HCT116 (cell line): ENCODE measurements at regions not wholly inside any gene's neighbourhood (a gene's known extent, or its start where the extent isn't known, plus 50 kb on each side); places are given as distances from the start of the nearest gene placed in this dataset.

ENCODE experiments used
- ATAC-seq: fragments of 200-7000 bp; cut with Tn5 transposase; 2 replicates; pipeline ENCODE4 v1.9.1; 2020; ENCODE audit warnings: mild to moderate bottlenecking, moderate library complexity
- BruUV-seq: library from RNA; stranded (reverse); fragments of 400-500 nt; replicated peaks from 2 replicates; lab custom pipeline; 2021; lab: Mats Ljungman, UMichigan
- CTCF ChIA-PET: fragments of 300-600 bp; sonication (Branson Sonifier 250); formaldehyde crosslinking; loops from one replicate; lab custom pipeline; 2021; ENCODE audit warnings: antibody characterized with exemption; lab: Charles Lee
- POLR2A ChIA-PET: fragments of 300-600, 350-600 bp; sonication (Branson Sonifier 250); formaldehyde crosslinking; loops from one replicate; lab custom pipeline; 2021; ENCODE audit warnings: antibody characterized with exemption; lab: Charles Lee
- RAD21 ChIA-PET, 2 experiments: fragments of 300-600 bp; sonication (Branson Sonifier 250); formaldehyde crosslinking; loops; one replicate each; lab custom pipeline; 2023; ENCODE audit warnings: low total read pairs in 2 of 2; ENCODE audit not compliant: uncharacterized antibody in 2 of 2, unreplicated experiment in 2 of 2, low non-redundant PET in 1 of 2; lab: Charles Lee
- DNase-seq: peaks from one replicate; pipeline ENCODE4 v3.0.0-alpha.2; 2010; ENCODE audit warnings: low read depth, low spot score
- H2AFZ ChIP-seq: fragments of 200-600 bp; shearing (Covaris generic), sonication (generic); 2 replicates; pipeline ENCODE4 v1.6.1; 2017; ENCODE audit warnings: low read depth, mixed run types, mixed read lengths, antibody characterized with exemption, low read length; ENCODE audit not compliant: poor library complexity, severe bottlenecking
- H3K27ac ChIP-seq: 2 replicates; pipeline ENCODE4 v1.5.1; 2012; ENCODE audit warnings: low read depth, low read length
- H3K27me3 ChIP-seq: fragments of 200-600 bp; sonication (generic); 2 replicates; pipeline ENCODE4 v1.6.1; 2016; ENCODE audit warnings: mixed run types, low read length, mixed read lengths; ENCODE audit not compliant: insufficient read depth
- H3K36me3 ChIP-seq, 2 experiments: fragments of 200-500 bp in 1 of 2; fragments of 200-600 bp in 1 of 2; sonication (Bioruptor generic) in 1 of 2; sonication (generic) in 1 of 2; 2 replicates each; pipeline versions ENCODE4 v1.5.1 to v1.6.1; 2014 to 2016; ENCODE audit warnings: low read length in 2 of 2, inconsistent platforms in 1 of 2, mixed read lengths in 1 of 2, mixed run types in 1 of 2; ENCODE audit not compliant: insufficient read depth in 2 of 2, control insufficient read depth in 1 of 2
- H3K4me1 ChIP-seq, 2 experiments: fragments of 200-600 bp in 1 of 2; sonication (generic) in 1 of 2; 2 replicates each; pipeline versions ENCODE4 v1.5.1 to v1.6.1; 2012 to 2017; ENCODE audit warnings: low read length in 2 of 2, inconsistent platforms in 1 of 2, mild to moderate bottlenecking in 1 of 2, mixed read lengths in 1 of 2, mixed run types in 1 of 2, moderate library complexity in 1 of 2; ENCODE audit not compliant: insufficient read depth in 2 of 2, control insufficient read depth in 1 of 2
- H3K4me2 ChIP-seq: fragments of 200-600 bp; sonication (generic); 2 replicates; pipeline ENCODE4 v1.6.1; 2017; ENCODE audit warnings: mixed run types, low read length, mixed read lengths
- H3K4me3 ChIP-seq, 2 experiments: fragments of 200-600 bp in 1 of 2; sonication (generic) in 1 of 2; replicated peaks in 1 of 2; 2 replicates each; pipeline ENCODE4 v1.5.1; 2011 to 2016; ENCODE audit warnings: low read length in 2 of 2, control low read depth in 1 of 2, low read depth in 1 of 2, mild to moderate bottlenecking in 1 of 2, mixed read lengths in 1 of 2, mixed run types in 1 of 2
- H3K79me2 ChIP-seq: fragments of 200-600 bp; sonication (generic); 2 replicates; pipeline ENCODE4 v1.6.1; 2017; ENCODE audit warnings: mild to moderate bottlenecking, mixed run types, low read length, moderate library complexity, mixed read lengths; ENCODE audit not compliant: insufficient read depth
- H3K9ac ChIP-seq: fragments of 200-600 bp; sonication (generic); 2 replicates; pipeline ENCODE4 v1.6.1; 2016; ENCODE audit warnings: low read length, mixed read lengths
- H3K9me2 ChIP-seq: fragments of 200-600 bp; sonication (generic), shearing (Covaris generic); 2 replicates; pipeline ENCODE4 v1.6.1; 2017; ENCODE audit warnings: mixed run types, mild to moderate bottlenecking, moderate library complexity; ENCODE audit not compliant: insufficient read depth
- H3K9me3 ChIP-seq, 2 experiments: fragments of 200-500 bp in 1 of 2; fragments of 200-600 bp in 1 of 2; sonication (Bioruptor generic) in 1 of 2; sonication (generic) in 1 of 2; 2 replicates each; pipeline ENCODE4 v1.6.1; 2014 to 2017; ENCODE audit warnings: low read length in 2 of 2, mixed read lengths in 2 of 2, inconsistent platforms in 1 of 2, low read depth in 1 of 2, mild to moderate bottlenecking in 1 of 2, mixed run types in 1 of 2, moderate library complexity in 1 of 2; ENCODE audit not compliant: control insufficient read depth in 1 of 2, insufficient read depth in 1 of 2
- H4K20me1 ChIP-seq: fragments of 200-600 bp; sonication (generic), shearing (Covaris generic); 2 replicates; pipeline ENCODE4 v1.6.1; 2017; ENCODE audit warnings: mixed run types, mild to moderate bottlenecking, moderate library complexity; ENCODE audit not compliant: insufficient read depth
- ATF3 ChIP-seq: IDR thresholded peaks from 2 replicates; pipeline ENCODE4 v1.6.1; 2012
- CBX3 ChIP-seq: IDR thresholded peaks from 2 replicates; pipeline ENCODE4 v1.6.1; 2012; ENCODE audit warnings: low read depth
- CEBPB ChIP-seq: IDR thresholded peaks from 2 replicates; pipeline ENCODE4 v1.6.1; 2012; ENCODE audit warnings: low read depth
- EGR1 ChIP-seq: IDR thresholded peaks from 2 replicates; pipeline ENCODE4 v1.6.1; 2012; ENCODE audit warnings: low read depth
- ELF1 ChIP-seq: IDR thresholded peaks from 2 replicates; pipeline ENCODE4 v1.6.1; 2012; ENCODE audit warnings: low read depth, borderline replicate concordance
- EZH2 ChIP-seq: fragments of 200-600 bp; sonication (generic); IDR thresholded peaks from 2 replicates; pipeline ENCODE4 v1.6.1; 2017; ENCODE audit warnings: antibody characterized with exemption, mixed run types
- EZH2phosphoT487 ChIP-seq: fragments of 200-600 bp; IDR thresholded peaks from 2 replicates; pipeline ENCODE4 v1.6.1; 2018; ENCODE audit warnings: antibody characterized with exemption, borderline replicate concordance
- FOSL1 ChIP-seq: IDR thresholded peaks from 2 replicates; pipeline ENCODE4 v1.6.1; 2012; ENCODE audit warnings: low read depth
- JUND ChIP-seq: IDR thresholded peaks from 2 replicates; pipeline ENCODE4 v1.6.1; 2012
- MAX ChIP-seq: IDR thresholded peaks from 2 replicates; pipeline ENCODE4 v1.6.1; 2012
- POLR2A ChIP-seq: IDR thresholded peaks from 2 replicates; pipeline ENCODE4 v1.7.0; 2011; ENCODE audit warnings: borderline replicate concordance; ENCODE audit not compliant: insufficient read depth, insufficient read length; ENCODE audit errors: extremely low read depth
- SIN3A ChIP-seq: IDR thresholded peaks from 2 replicates; pipeline ENCODE4 v1.6.1; 2012; ENCODE audit warnings: low read depth
- SP1 ChIP-seq: IDR thresholded peaks from 2 replicates; pipeline ENCODE4 v1.6.1; 2012; ENCODE audit warnings: low read depth
- SRF ChIP-seq: IDR thresholded peaks from 2 replicates; pipeline ENCODE4 v1.6.1; 2012; ENCODE audit warnings: low read depth
- TCF7L2 ChIP-seq: IDR thresholded peaks from 2 replicates; pipeline ENCODE4 v1.7.0; 2011; ENCODE audit warnings: borderline replicate concordance, inconsistent platforms; ENCODE audit not compliant: insufficient read depth, insufficient read length; ENCODE audit errors: extremely low read depth
- YY1 ChIP-seq: IDR thresholded peaks from 2 replicates; pipeline ENCODE4 v1.6.1; 2011; ENCODE audit warnings: low read length, low read depth, moderate library complexity, mild to moderate bottlenecking; ENCODE audit not compliant: insufficient replicate concordance; ENCODE audit errors: extremely low read depth
- ZBTB33 ChIP-seq: IDR thresholded peaks from 2 replicates; pipeline ENCODE4 v1.6.1; 2011; ENCODE audit warnings: mild to moderate bottlenecking, low read length, moderate library complexity; ENCODE audit not compliant: insufficient replicate concordance; ENCODE audit errors: extremely low read depth
- ZFX ChIP-seq: fragments of 450-650 bp; IDR thresholded peaks from 2 replicates; pipeline ENCODE4 v1.6.1; 2017
- ZNF274 ChIP-seq: fragments of 200-500 bp; sonication (Bioruptor generic); IDR thresholded peaks from 2 replicates; pipeline ENCODE4 v1.6.1; 2014; ENCODE audit warnings: mild to moderate bottlenecking, low read depth, low read length, inconsistent platforms
- intact Hi-C: fragments of 100-400 bp; cut with micrococcal nuclease; formaldehyde crosslinking; loops from 2 replicates; pipeline ENCODE4 v1.10.0; 2022
- TF ChIP-seq, protein P1 (sequence below): IDR thresholded peaks from 2 replicates; pipeline ENCODE4 v1.6.1; 2012; ENCODE audit warnings: low read depth

- Histone ChIP-seq H3K4me3 (no peak overlapping the region), H3K4me2 (no peak overlapping the region), H4K20me1 (no peaks in the 10 kb centered on the region), H3K27me3 (peaks cover 21% of the 10 kb centered on the region), H3K4me1 (no peaks in the 10 kb centered on the region), H3K79me2 (no peaks in the 10 kb centered on the region), H3K9me3 (no peaks in the 10 kb centered on the region), H3K9me2 (no peaks in the 10 kb centered on the region), H3K9ac (no peak overlapping the region), H2AFZ (no peak overlapping the region), H3K27ac (no peak overlapping the region), H3K36me3 (no peaks in the 10 kb centered on the region)
- POLR2A ChIA-PET = no interaction called here
- no peak for DNase-seq
- intact Hi-C loops = no loop called here
- ATAC-seq = no peak
- RAD21 ChIA-PET = no interaction called here
- BruUV-seq = no TSS peak
- CTCF ChIA-PET = no interaction called here
- TF ChIP-seq FOSL1 = no peak
- no peak for TF ChIP-seq ZBTB33
- no peak for TF ChIP-seq CBX3
- no peak for TF ChIP-seq JUND
- no peak for TF ChIP-seq MAX
- no peak for TF ChIP-seq EZH2phosphoT487
- TF ChIP-seq ATF3 = no peak
- no peak for TF ChIP-seq TCF7L2
- no peak for TF ChIP-seq SRF
- TF ChIP-seq ZNF274 = no peak
- TF ChIP-seq EGR1 = no peak
- no peak for TF ChIP-seq POLR2A
- TF ChIP-seq ZFX = no peak
- TF ChIP-seq YY1 = no peak
- no peak for TF ChIP-seq SP1
- TF ChIP-seq EZH2 = no peak
- TF ChIP-seq ELF1 = no peak
- TF ChIP-seq CEBPB = no peak
- TF ChIP-seq SIN3A = no peak
- TF ChIP-seq, protein P1, sequence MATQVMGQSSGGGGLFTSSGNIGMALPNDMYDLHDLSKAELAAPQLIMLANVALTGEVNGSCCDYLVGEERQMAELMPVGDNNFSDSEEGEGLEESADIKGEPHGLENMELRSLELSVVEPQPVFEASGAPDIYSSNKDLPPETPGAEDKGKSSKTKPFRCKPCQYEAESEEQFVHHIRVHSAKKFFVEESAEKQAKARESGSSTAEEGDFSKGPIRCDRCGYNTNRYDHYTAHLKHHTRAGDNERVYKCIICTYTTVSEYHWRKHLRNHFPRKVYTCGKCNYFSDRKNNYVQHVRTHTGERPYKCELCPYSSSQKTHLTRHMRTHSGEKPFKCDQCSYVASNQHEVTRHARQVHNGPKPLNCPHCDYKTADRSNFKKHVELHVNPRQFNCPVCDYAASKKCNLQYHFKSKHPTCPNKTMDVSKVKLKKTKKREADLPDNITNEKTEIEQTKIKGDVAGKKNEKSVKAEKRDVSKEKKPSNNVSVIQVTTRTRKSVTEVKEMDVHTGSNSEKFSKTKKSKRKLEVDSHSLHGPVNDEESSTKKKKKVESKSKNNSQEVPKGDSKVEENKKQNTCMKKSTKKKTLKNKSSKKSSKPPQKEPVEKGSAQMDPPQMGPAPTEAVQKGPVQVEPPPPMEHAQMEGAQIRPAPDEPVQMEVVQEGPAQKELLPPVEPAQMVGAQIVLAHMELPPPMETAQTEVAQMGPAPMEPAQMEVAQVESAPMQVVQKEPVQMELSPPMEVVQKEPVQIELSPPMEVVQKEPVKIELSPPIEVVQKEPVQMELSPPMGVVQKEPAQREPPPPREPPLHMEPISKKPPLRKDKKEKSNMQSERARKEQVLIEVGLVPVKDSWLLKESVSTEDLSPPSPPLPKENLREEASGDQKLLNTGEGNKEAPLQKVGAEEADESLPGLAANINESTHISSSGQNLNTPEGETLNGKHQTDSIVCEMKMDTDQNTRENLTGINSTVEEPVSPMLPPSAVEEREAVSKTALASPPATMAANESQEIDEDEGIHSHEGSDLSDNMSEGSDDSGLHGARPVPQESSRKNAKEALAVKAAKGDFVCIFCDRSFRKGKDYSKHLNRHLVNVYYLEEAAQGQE = no peak
These were observed 756.5 kb upstream of the DEFB115 start for GRCh38 chr20:30500829-30501440.
